ENCODE measurements at regions not wholly inside any gene's neighbourhood (a gene's known extent, or its start where the extent isn't known, plus 50 kb on each side); places are given as distances from the start of the nearest gene placed in this dataset.

DNA sequence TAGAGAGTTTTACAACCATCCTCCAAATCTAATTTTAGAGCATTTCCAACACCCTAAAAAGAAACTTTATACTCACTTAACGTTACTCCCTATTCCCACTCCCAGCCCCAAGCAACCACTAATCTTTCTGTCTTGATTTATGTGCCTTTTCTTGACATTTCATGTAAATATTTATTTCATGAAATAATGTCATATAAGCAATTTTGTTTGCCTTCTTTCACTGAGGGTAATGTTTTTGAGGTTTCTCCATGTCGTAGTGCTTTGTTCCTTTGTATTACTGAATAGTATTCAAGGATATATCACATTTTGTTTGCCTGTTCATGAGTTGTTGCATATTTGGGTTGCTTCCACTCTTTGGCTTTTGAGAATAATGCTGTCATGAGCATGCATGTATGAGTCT is 155.4 kb upstream of the PLAAT1 start:
- H3K27me3 Mint-ChIP-seq (ENCODE audit: insufficient read depth, unreplicated experiment): peaks cover 40% of the 10 kb centered on the region
- no peaks in the 10 kb centered on the region for H3K4me1 Mint-ChIP-seq (ENCODE audit: insufficient read depth, unreplicated experiment)
- H3K27ac Mint-ChIP-seq (ENCODE audit: low read depth, unreplicated experiment): no peak overlapping the region
- no TSS peak for BruUV-seq (replicated peaks)
- ChIA-PET POLR2A (no interaction called here), CTCF (interaction anchor here (0.6 kb wide), 1 partner anchor 87 kb away, joined by 3 read pairs; no protein-coding TSS in a partner anchor)
- DNase-seq (ENCODE audit: unreplicated experiment): no peak
- intact Hi-C loops (cut with micrococcal nuclease): no loop called here
- TF ChIP-seq, protein P1, sequence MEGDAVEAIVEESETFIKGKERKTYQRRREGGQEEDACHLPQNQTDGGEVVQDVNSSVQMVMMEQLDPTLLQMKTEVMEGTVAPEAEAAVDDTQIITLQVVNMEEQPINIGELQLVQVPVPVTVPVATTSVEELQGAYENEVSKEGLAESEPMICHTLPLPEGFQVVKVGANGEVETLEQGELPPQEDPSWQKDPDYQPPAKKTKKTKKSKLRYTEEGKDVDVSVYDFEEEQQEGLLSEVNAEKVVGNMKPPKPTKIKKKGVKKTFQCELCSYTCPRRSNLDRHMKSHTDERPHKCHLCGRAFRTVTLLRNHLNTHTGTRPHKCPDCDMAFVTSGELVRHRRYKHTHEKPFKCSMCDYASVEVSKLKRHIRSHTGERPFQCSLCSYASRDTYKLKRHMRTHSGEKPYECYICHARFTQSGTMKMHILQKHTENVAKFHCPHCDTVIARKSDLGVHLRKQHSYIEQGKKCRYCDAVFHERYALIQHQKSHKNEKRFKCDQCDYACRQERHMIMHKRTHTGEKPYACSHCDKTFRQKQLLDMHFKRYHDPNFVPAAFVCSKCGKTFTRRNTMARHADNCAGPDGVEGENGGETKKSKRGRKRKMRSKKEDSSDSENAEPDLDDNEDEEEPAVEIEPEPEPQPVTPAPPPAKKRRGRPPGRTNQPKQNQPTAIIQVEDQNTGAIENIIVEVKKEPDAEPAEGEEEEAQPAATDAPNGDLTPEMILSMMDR (IDR thresholded peaks at IDR 0.05; ENCODE audit: unreplicated experiment): no peak
- H3K9me3 Mint-ChIP-seq (ENCODE audit: unreplicated experiment): peaks cover 8% of the 10 kb centered on the region
- H3K36me3 Mint-ChIP-seq (ENCODE audit: insufficient read depth, unreplicated experiment): peaks cover 6% of the 10 kb centered on the region
- H3K4me3 Mint-ChIP-seq (ENCODE audit: unreplicated experiment): no peak overlapping the region

DNA sequence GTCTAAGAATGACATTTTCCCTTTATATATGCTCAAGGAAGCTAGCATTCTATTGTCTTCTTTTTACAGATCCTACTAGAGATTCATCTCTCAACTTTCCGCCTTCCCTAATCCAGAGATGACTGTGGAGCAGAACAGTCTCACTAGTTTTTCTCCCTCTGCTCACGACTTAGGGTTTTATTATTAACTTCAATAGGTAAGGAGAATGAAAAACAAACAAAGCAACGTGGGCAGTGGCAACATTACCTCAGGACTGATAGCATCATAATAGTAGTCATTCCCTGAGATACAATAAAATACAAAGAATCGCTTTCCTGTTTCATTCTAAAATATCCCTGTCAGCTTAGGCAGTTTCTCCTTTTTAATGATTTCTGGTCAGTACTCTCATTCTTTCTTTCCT is 154.3 kb upstream of the PLAAT1 start:
- no TSS peak for BruUV-seq (replicated peaks)
- TF ChIP-seq, protein P1 (IDR thresholded peaks at IDR 0.05; ENCODE audit: unreplicated experiment): no peak
- Mint-ChIP-seq H3K36me3 (ENCODE audit: insufficient read depth, unreplicated experiment) (peaks cover 6% of the 10 kb centered on the region), H3K4me3 (ENCODE audit: unreplicated experiment) (no peak overlapping the region), H3K4me1 (ENCODE audit: insufficient read depth, unreplicated experiment) (no peaks in the 10 kb centered on the region), H3K9me3 (ENCODE audit: unreplicated experiment) (peaks cover 8% of the 10 kb centered on the region), H3K27ac (ENCODE audit: low read depth, unreplicated experiment) (no peak overlapping the region), H3K27me3 (ENCODE audit: insufficient read depth, unreplicated experiment) (peaks cover 46% of the 10 kb centered on the region)
- POLR2A ChIA-PET: no interaction called here
- intact Hi-C loops (cut with micrococcal nuclease): no loop called here
- CTCF ChIA-PET: interaction anchor here (0.6 kb wide), 1 partner anchor 362 kb away, joined by 3 read pairs; no protein-coding TSS in a partner anchor
- DNase-seq (ENCODE audit: unreplicated experiment): no peak

DNA sequence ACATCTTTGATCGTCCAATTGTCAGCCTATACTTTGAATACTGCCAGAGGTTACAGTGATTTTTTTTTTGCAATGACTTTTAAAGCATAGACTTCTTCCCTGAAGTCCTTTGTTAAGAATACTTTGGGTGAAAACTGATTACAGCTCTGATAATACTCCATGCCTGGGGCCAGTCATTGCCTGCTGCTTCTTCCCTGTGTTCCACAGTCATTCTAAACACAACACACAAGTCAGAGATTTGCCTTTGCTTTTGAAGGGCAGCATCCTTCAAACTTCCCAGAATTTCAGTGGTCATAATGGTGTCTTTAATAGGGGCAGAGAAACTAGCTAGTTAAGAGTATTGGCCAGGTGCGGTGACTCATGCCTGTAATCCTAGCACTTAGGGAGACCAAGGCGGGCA is 153.7 kb upstream of the PLAAT1 start:
- Mint-ChIP-seq H3K4me1 (ENCODE audit: insufficient read depth, unreplicated experiment) (no peaks in the 10 kb centered on the region), H3K27ac (ENCODE audit: low read depth, unreplicated experiment) (no peak overlapping the region), H3K27me3 (ENCODE audit: insufficient read depth, unreplicated experiment) (peaks cover 46% of the 10 kb centered on the region), H3K9me3 (ENCODE audit: unreplicated experiment) (peaks cover 6% of the 10 kb centered on the region), H3K4me3 (ENCODE audit: unreplicated experiment) (no peak overlapping the region), H3K36me3 (ENCODE audit: insufficient read depth, unreplicated experiment) (peaks cover 6% of the 10 kb centered on the region)
- POLR2A ChIA-PET: no interaction called here
- no TSS peak for BruUV-seq (replicated peaks)
- CTCF ChIA-PET: interaction anchor here (0.6 kb wide), 4 partner anchors 104 to 513 kb away, joined by 3 to 5 read pairs (median 3); no protein-coding TSS in a partner anchor
- no peak for DNase-seq (ENCODE audit: unreplicated experiment)
- intact Hi-C loops (cut with micrococcal nuclease): no loop called here
- TF ChIP-seq, protein P1 (IDR thresholded peaks at IDR 0.05; ENCODE audit: unreplicated experiment): no peak

DNA sequence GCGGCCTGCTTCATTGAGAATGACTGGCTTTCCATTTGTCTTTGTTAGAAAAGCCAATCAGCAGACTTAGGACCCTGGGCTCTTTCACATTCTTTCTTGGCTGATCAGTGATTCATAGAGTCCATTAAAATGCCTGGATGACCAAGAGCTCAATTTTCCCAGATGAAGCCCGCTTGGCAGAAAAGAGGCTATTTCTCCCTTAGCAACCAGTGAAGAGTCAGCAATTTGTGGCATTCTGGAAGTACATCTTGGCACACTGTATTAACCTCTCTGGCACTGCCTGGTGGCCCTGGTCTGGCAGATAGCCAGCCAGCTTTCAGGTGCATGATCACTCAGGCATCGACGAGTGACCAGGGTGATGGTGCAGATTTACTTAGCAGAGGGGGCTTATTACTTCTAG is 145.7 kb upstream of the PLAAT1 start:
- Mint-ChIP-seq H3K36me3 (ENCODE audit: insufficient read depth, unreplicated experiment) (no peaks in the 10 kb centered on the region), H3K27ac (ENCODE audit: low read depth, unreplicated experiment) (no peak overlapping the region), H3K4me3 (ENCODE audit: unreplicated experiment) (no peak overlapping the region), H3K4me1 (ENCODE audit: insufficient read depth, unreplicated experiment) (no peaks in the 10 kb centered on the region), H3K9me3 (ENCODE audit: unreplicated experiment) (peaks cover 4% of the 10 kb centered on the region), H3K27me3 (ENCODE audit: insufficient read depth, unreplicated experiment) (peaks cover 40% of the 10 kb centered on the region)
- no peak for DNase-seq (ENCODE audit: unreplicated experiment)
- ChIA-PET CTCF (interaction anchor here (0.8 kb wide), 1 partner anchor 284 kb away, joined by 3 read pairs; no protein-coding TSS in a partner anchor), POLR2A (interaction anchor here (0.6 kb wide), 1 partner anchor 257 kb away, joined by 3 read pairs; no protein-coding TSS in a partner anchor)
- TF ChIP-seq, protein P1 (IDR thresholded peaks at IDR 0.05; ENCODE audit: unreplicated experiment): no peak
- intact Hi-C loops (cut with micrococcal nuclease): no loop called here
- no TSS peak for BruUV-seq (replicated peaks)
